PC-3 (cell line): ENCODE measurements at regions not wholly inside any gene's neighbourhood (a gene's known extent, or its start where the extent isn't known, plus 50 kb on each side); places are given as distances from the start of the nearest gene placed in this dataset.

Experiments used
- CTCF ChIP-seq: fragments of 300-600 bp; sonication (generic); conservative IDR thresholded peaks from 2 replicates; pipeline ENCODE4 v1.5.1; 2017; ENCODE audit warnings: antibody characterized with exemption, low read depth, mild to moderate bottlenecking, low read length
- EZH2 ChIP-seq: fragments of 300-600 bp; sonication (generic); IDR thresholded peaks from one replicate; pipeline ENCODE4 v1.6.1; 2017; ENCODE audit warnings: antibody characterized with exemption, mild to moderate bottlenecking, low read length; ENCODE audit not compliant: unreplicated experiment
- EZH2phosphoT487 ChIP-seq: fragments of 300-600 bp; sonication (generic); IDR thresholded peaks from 2 replicates; pipeline ENCODE4 v1.6.1; 2018; ENCODE audit warnings: mild to moderate bottlenecking, antibody characterized with exemption, low read length, borderline replicate concordance

GRCh38 chr2:16275661-16276060 is 335.3 kb downstream of the MYCN start:
- TF ChIP-seq CTCF (no peak), EZH2phosphoT487 (no peak), EZH2 (no peak)
